ENCODE measurements at regions not wholly inside any gene's neighbourhood (a gene's known extent, or its start where the extent isn't known, plus 50 kb on each side); places are given as distances from the start of the nearest gene placed in this dataset.
"Not testable (repeated sequence)": the region's sequence is repeated elsewhere in the genome, so short reads cannot be mapped to it uniquely, and the experiment has no call there.

GRCh38 chrX:115911967-115912366 is 258.6 kb upstream of the AGTR2 start:
- no peak for DNase-seq (ENCODE audit: low read depth in 2 of 2)

- no peak for DNase-seq (ENCODE audit: low read depth in 2 of 2)
Observed at GRCh38 chrX:115912372-115912897, 258.1 kb upstream of the AGTR2 start.

GRCh38 chrX:115913575-115913974 is 257.0 kb upstream of the AGTR2 start:
- no peak for DNase-seq (ENCODE audit: low read depth in 2 of 2)

- not testable (repeated sequence) for DNase-seq (ENCODE audit: low read depth in 2 of 2)
Observed at GRCh38 chrX:115915625-115916024, 254.9 kb upstream of the AGTR2 start.

GRCh38 chrX:115929480-115929879 is 241.1 kb upstream of the AGTR2 start:
- no peak for DNase-seq (ENCODE audit: low read depth in 2 of 2)

GRCh38 chrX:115936008-115936407 is 234.5 kb upstream of the AGTR2 start:
- DNase-seq (ENCODE audit: low read depth in 2 of 2) = no peak

- DNase-seq (ENCODE audit: low read depth in 2 of 2) = no peak
Observed at GRCh38 chrX:115939070-115939469, 231.5 kb upstream of the AGTR2 start.

- DNase-seq (ENCODE audit: low read depth in 2 of 2) = no peak
Observed at GRCh38 chrX:115939636-115940160, 230.8 kb upstream of the AGTR2 start.

- DNase-seq (ENCODE audit: low read depth in 2 of 2) = no peak
Observed at GRCh38 chrX:115940348-115940747, 230.2 kb upstream of the AGTR2 start.

- DNase-seq (ENCODE audit: low read depth in 2 of 2) = no peak
Observed at GRCh38 chrX:115940888-115941332, 229.6 kb upstream of the AGTR2 start.

GRCh38 chrX:115941388-115941787 is 229.2 kb upstream of the AGTR2 start:
- DNase-seq (ENCODE audit: low read depth in 2 of 2) = no peak

GRCh38 chrX:115946059-115946458 is 224.5 kb upstream of the AGTR2 start:
- DNase-seq (ENCODE audit: low read depth in 2 of 2) = no peak

- no peak for DNase-seq (ENCODE audit: low read depth in 2 of 2)
Observed at GRCh38 chrX:115948018-115948923, 222.3 kb upstream of the AGTR2 start.

- DNase-seq (ENCODE audit: low read depth in 2 of 2) = no peak
Observed at GRCh38 chrX:115949900-115950822, 220.4 kb upstream of the AGTR2 start.

- no peak for DNase-seq (ENCODE audit: low read depth in 2 of 2)
Observed at GRCh38 chrX:115952417-115953092, 218.0 kb upstream of the AGTR2 start.

GRCh38 chrX:115957862-115958490 is 212.6 kb upstream of the AGTR2 start:
- DNase-seq (ENCODE audit: low read depth in 2 of 2) = no peak

GRCh38 chrX:115958687-115959359 is 211.7 kb upstream of the AGTR2 start:
- no peak for DNase-seq (ENCODE audit: low read depth in 2 of 2)

GRCh38 chrX:115960440-115961084 is 210.0 kb upstream of the AGTR2 start:
- no peak for DNase-seq (ENCODE audit: low read depth in 2 of 2)

- DNase-seq (ENCODE audit: low read depth in 2 of 2) = no peak
Observed at GRCh38 chrX:115966920-115967319, 203.6 kb upstream of the AGTR2 start.
